HG03520 (cell line): ENCODE measurements at regions not wholly inside any gene's neighbourhood (a gene's known extent, or its start where the extent isn't known, plus 50 kb on each side); places are given as distances from the start of the nearest gene placed in this dataset.
"Not testable (repeated sequence)": the region's sequence is repeated elsewhere in the genome, so short reads cannot be mapped to it uniquely, and the experiment has no call there.

Experiments used
- ATAC-seq: cut with Tn5 transposase; IDR thresholded peaks from one replicate; pipeline ENCODE4 v1.9.1; 2021; ENCODE audit warnings: mild to moderate bottlenecking, moderate library complexity; ENCODE audit not compliant: unreplicated experiment

DNA sequence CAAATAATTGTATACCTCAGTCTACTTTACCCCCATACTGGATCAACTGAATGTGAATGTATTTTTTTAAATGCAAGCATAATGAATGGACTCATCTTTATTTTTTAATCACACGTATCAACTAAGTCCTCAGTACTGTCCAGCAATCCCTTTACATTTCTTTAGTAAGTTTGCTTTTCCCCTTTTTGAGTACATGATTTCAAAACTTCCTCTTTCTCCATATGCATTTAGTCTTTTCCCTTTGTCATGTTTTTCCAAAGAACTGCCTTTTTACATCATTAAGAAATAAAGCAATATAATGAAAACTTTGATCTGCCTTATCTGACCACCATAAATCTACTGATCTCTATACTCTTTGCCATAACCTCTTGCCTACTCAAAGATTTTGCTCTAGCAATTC lies 182.5 kb upstream of the AKR1E2 start:
- no peak for ATAC-seq

DNA sequence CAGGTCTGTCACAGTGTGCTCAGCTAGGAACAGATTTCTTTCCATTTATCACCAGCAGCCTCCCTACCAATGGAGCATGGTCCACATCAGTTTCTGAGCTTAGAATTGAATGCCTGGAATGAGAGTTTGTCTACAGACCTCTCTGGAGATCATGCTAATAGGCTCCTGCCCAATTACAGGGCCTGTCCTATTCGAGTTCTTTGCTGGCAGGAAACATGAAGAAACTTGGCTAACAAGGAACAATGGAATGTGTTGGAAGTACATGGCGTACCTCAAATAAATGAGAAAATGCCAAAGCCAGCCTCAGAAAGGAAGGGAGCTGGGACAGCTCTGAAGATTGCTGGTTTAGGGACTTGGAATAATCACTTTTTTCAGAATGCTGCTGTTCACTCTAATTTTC lies 186.0 kb upstream of the AKR1E2 start:
- ATAC-seq, result no peak

GRCh38 chr10:4638099-4638498 lies 187.9 kb upstream of the AKR1E2 start:
- ATAC-seq, result no peak

DNA sequence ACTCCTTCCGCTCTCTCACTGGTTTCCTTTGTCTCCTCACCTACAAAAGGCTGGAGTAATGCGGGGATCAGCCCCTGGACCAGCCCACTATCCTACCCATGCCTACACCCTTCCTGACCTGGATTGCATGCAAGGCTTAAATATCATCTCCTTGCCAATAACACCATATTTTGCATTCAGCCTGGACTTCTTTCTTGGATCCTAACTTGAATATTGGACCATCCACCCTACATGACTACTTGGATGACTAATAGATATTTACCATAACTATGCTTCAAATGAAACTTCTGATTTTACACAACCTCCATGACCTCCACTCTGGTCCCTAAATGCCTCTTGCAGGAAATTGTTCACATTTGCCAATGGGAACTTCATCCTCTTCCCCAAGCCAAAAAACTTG lies 188.3 kb upstream of the AKR1E2 start:
- ATAC-seq, result no peak

- ATAC-seq, result no peak
These were observed 190.1 kb upstream of the AKR1E2 start for GRCh38 chr10:4635883-4636282.

GRCh38 chr10:4635388-4635787 lies 190.6 kb upstream of the AKR1E2 start:
- ATAC-seq, result no peak

GRCh38 chr10:4633776-4634175 lies 192.2 kb upstream of the AKR1E2 start:
- no peak for ATAC-seq

DNA sequence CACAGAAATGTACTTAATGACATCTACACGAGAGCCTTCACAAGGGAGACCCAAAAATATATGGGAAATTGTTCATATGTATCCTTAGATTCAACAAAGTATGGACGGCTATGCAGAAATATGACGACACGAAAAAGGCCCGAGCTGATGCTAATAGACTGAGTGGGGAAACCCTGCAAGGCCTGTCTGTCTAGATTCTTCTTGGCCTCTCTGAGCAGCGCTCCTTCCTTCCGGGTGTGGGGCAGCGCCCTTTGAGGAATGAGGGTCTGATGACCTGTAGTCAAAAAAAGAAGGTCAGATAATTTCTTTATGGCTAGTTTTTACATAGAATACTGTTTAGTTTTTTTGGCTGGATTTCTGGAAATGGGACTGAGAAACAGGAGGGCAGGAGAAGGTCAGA lies 192.8 kb upstream of the AKR1E2 start:
- no peak for ATAC-seq

DNA sequence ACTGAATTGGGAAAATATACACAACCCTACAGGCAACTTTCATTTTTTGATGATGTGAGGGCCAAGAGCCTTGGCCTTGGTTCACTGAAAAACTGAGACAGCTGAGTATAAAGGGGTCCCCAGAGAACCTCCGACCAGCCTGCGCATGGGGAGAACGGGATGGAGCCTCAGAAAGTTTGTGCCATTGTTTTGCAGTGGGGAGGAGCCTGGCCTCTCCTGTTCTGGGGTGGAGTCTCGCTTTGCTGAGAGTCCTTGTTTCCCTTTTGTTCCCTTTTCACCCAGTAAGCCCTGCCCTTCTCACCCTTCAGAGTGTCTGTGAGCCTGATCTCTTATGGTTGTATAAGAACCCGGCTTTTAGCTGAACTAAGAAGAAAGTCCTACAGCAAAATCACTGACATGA lies 193.2 kb upstream of the AKR1E2 start:
- ATAC-seq, result no peak

- ATAC-seq, result no peak
These were observed 199.1 kb upstream of the AKR1E2 start for GRCh38 chr10:4626919-4627318.

GRCh38 chr10:4623757-4624420 lies 202.1 kb upstream of the AKR1E2 start:
- ATAC-seq, result no peak

DNA sequence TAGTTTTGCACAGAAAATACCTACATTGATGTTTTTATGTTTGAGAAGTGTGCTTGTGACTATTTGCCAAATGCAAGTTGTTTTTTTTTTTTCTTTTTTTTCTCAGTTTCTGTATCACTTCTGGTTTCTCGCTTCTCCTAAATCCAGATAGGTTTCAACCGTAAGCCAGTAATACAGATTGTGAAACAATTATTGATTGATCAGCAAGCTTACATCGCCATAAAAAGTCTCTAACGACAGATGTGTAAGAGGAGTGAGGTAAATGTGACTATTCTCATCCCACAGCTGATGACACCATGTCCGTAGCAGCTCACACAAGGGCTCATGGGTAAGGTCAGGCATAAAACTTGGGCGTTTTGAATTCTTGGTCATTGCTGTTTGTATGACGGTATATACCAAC lies 202.8 kb upstream of the AKR1E2 start:
- peak; percentile 53 for ATAC-seq

- no peak for ATAC-seq
These were observed 203.6 kb upstream of the AKR1E2 start for GRCh38 chr10:4622384-4622783.

- no peak for ATAC-seq
These were observed 208.4 kb upstream of the AKR1E2 start for GRCh38 chr10:4617589-4617988.

DNA sequence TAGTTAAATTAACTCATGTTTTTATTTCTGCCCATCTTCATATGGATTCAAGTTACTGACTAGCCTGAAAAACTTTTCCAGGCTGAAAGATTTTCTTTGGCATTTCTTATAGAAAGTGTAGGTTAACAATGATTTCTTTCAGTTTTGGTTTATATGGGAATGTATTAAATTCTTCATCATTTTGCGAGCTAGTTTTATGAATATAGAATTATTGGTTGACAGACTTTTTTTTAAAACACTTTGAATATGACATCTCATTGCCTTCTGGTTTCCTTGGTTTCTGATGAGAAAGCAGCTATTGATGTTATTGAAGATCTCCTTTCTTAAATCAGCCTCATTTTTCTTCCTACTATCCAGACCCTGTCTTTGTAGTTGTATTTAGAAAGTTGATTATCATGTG lies 211.0 kb upstream of the AKR1E2 start:
- no peak for ATAC-seq

DNA sequence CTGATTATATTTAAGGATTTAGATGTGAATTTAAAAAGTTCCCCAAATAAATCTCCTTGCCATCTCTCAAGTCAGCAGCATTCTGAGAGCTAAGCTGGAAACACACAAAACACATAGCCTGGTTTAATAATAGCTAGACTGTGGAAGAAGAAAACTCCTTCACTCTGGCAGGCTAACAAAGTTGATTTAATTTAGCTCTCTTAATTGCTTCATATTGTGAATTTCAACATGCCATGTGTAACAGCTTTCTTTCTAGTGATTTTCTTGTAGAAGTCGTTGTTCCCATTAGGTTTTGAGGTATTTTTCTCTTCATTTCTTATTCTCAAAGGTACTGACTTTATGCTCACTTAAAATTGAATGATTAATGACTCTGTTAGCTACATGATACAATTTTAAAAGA lies 216.8 kb upstream of the AKR1E2 start:
- ATAC-seq, result no peak

GRCh38 chr10:4607681-4608080 lies 218.3 kb upstream of the AKR1E2 start:
- ATAC-seq, result no peak

GRCh38 chr10:4606856-4607636 lies 219.0 kb upstream of the AKR1E2 start:
- no peak for ATAC-seq

DNA sequence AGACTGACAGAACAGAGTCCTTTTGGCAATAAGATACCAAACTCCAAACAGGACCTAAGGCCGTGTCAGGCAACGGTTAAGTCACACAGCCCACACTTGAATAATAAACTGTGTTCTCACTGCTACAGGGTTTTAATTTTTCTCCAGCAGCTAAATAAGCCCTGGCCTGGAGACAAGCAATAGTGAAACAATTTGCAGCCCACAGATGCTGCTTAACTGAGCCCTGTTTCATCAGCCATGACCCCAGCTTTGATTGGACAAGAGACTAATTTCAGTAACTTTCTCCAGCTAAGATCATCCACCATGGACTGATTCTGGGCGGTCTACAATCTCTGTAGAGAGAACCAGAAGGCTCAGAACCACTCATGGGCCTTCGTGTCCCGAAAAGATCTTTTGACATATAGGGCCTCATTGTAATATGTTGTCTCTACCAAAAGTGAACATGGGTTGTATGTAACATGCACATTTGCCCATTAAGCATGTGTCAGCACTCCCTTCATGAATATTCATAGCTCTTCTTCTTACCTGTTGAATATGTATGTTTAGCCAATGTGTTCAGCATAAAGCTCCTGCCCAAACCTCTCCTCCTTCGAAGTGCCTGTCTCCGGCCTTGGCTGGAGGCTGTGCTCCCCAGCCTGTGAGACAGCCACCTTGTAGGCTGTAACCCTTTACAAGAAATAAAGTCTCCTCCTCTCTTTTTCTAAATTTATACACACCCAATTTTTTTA lies 223.1 kb upstream of the AKR1E2 start:
- ATAC-seq, result no peak

DNA sequence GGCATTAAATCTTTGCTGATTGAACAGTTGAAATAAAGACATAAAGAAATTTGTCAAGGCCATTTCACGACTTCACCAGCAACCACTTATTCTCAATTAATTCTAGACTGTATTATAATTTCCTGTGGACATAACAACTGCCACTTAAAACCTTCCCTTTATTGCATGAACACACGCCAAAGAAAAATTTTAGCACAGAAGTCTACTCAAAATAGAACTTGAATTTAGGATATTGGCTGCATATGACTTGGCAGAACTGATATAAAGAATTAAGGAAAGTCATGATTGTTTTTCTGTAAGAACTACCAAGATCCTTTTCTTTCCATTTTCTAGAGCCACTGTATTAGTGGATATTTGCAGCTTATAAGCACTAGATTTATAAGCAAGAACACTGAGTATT lies 226.5 kb upstream of the AKR1E2 start:
- no peak for ATAC-seq

- not testable (repeated sequence) for ATAC-seq
These were observed 228.1 kb upstream of the AKR1E2 start for GRCh38 chr10:4597898-4598297.

- no peak for ATAC-seq
These were observed 229.1 kb upstream of the AKR1E2 start for GRCh38 chr10:4596951-4597350.
